OCI-LY7 (cell line): ENCODE measurements at regions not wholly inside any gene's neighbourhood (a gene's known extent, or its start where the extent isn't known, plus 50 kb on each side); places are given as distances from the start of the nearest gene placed in this dataset.

Experiments used
- EZH2phosphoT487 ChIP-seq: fragments of 200-600 bp; sonication (generic); IDR thresholded peaks from 2 replicates; pipeline ENCODE4 v1.6.1; 2018; ENCODE audit warnings: low read depth, borderline replicate concordance, mild to moderate bottlenecking, mixed run types, antibody characterized with exemption, low read length, moderate library complexity, mixed read lengths
- TF ChIP-seq, protein P1 (sequence below): fragments of 200-600 bp; sonication (generic); conservative IDR thresholded peaks from 2 replicates; pipeline ENCODE4 v1.5.1; 2014; ENCODE audit warnings: mild to moderate bottlenecking, antibody characterized with exemption, low read length, moderate library complexity, mixed read lengths

GRCh38 chr9:78519786-78520185 is 222.9 kb downstream of the PSAT1 start:
- TF ChIP-seq, protein P1, sequence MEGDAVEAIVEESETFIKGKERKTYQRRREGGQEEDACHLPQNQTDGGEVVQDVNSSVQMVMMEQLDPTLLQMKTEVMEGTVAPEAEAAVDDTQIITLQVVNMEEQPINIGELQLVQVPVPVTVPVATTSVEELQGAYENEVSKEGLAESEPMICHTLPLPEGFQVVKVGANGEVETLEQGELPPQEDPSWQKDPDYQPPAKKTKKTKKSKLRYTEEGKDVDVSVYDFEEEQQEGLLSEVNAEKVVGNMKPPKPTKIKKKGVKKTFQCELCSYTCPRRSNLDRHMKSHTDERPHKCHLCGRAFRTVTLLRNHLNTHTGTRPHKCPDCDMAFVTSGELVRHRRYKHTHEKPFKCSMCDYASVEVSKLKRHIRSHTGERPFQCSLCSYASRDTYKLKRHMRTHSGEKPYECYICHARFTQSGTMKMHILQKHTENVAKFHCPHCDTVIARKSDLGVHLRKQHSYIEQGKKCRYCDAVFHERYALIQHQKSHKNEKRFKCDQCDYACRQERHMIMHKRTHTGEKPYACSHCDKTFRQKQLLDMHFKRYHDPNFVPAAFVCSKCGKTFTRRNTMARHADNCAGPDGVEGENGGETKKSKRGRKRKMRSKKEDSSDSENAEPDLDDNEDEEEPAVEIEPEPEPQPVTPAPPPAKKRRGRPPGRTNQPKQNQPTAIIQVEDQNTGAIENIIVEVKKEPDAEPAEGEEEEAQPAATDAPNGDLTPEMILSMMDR, result no peak
- TF ChIP-seq EZH2phosphoT487, result no peak
